Esophagus squamous epithelium (tissue), 4 donors: ENCODE measurements at regions not wholly inside any gene's neighbourhood (a gene's known extent, or its start where the extent isn't known, plus 50 kb on each side); places are given as distances from the start of the nearest gene placed in this dataset.

ENCODE experiments used
- CTCF ChIP-seq, 6 experiments: fragments of 450-650 bp in 4 of 6; fragments of 200-600 bp in 2 of 6; sonication (generic) in 2 of 6; IDR thresholded peaks; one replicate each; pipeline ENCODE4 v1.5.1; 2016 to 2019; ENCODE audit warnings: antibody characterized with exemption in 6 of 6, mild to moderate bottlenecking in 4 of 6, moderate library complexity in 4 of 6
- POLR2A ChIP-seq, 4 donors: fragments of 450-650 bp; IDR thresholded peaks; one replicate each; pipeline ENCODE4 v1.6.1; 2017; ENCODE audit warnings: antibody characterized with exemption in 4 of 4, mild to moderate bottlenecking in 4 of 4, moderate library complexity in 3 of 4

- TF ChIP-seq CTCF (IDR thresholded peaks at IDR 0.05) (no peak), POLR2A (IDR thresholded peaks at IDR 0.05) (no peak)
Measured at GRCh38 chr5:52491818-52492217, 295.9 kb upstream of the ITGA1 start.
